Gastroesophageal sphincter (tissue), 4 donors: ENCODE measurements at regions not wholly inside any gene's neighbourhood (a gene's known extent, or its start where the extent isn't known, plus 50 kb on each side); places are given as distances from the start of the nearest gene placed in this dataset.

Experiments used
- ATAC-seq: fragments of 150-250 bp; one replicate; pipeline ENCODE4 v1.9.1; 2016; ENCODE audit warnings: mild to moderate bottlenecking, moderate library complexity
- H3K27ac ChIP-seq, 4 donors: fragments of 200-600 bp; sonication (generic) in 3 of 4; 1 replicate in 3 of 4; 2 replicates in 1 of 4; pipeline ENCODE4 v1.5.1; 2016 to 2019
- H3K27me3 ChIP-seq: fragments of 200-600 bp; sonication (generic); one replicate; pipeline ENCODE4 v1.5.1; 2019
- H3K36me3 ChIP-seq, 2 donors: fragments of 200-600 bp; sonication (generic); one replicate each; pipeline ENCODE4 v1.5.1; 2019; ENCODE audit warnings: control low read depth in 1 of 2
- H3K4me1 ChIP-seq, 3 donors: fragments of 200-600 bp; sonication (generic); 1 replicate in 2 of 3; 2 replicates in 1 of 3; pipeline ENCODE4 v1.5.1; 2016 to 2019; ENCODE audit warnings: control low read depth in 2 of 3
- H3K4me3 ChIP-seq, 2 donors: fragments of 200-600 bp; sonication (generic); one replicate each; pipeline ENCODE4 v1.5.1; 2019; ENCODE audit warnings: mild to moderate bottlenecking in 1 of 2, moderate library complexity in 1 of 2
- H3K9me3 ChIP-seq, 3 donors: fragments of 200-600 bp; sonication (generic); one replicate each; pipeline ENCODE4 v1.5.1; 2017 to 2019; ENCODE audit warnings: control low read depth in 2 of 3
- CTCF ChIP-seq, 4 experiments: fragments of 200-600 bp in 2 of 4; fragments of 450-650 bp in 2 of 4; sonication (generic) in 1 of 4; IDR thresholded peaks; one replicate each; pipeline ENCODE4 v1.5.1; 2017 to 2019; ENCODE audit warnings: antibody characterized with exemption in 4 of 4, mild to moderate bottlenecking in 2 of 4, moderate library complexity in 2 of 4
- EP300 ChIP-seq: sonication (generic); formaldehyde crosslinking; IDR thresholded peaks from one replicate; pipeline ENCODE4 v1.6.1; 2017; ENCODE audit warnings: antibody characterized with exemption, mild to moderate bottlenecking
- POLR2A ChIP-seq, 2 donors: fragments of 450-650 bp; IDR thresholded peaks; one replicate each; pipeline ENCODE4 v1.6.1; 2017; ENCODE audit warnings: antibody characterized with exemption in 2 of 2, mild to moderate bottlenecking in 2 of 2, moderate library complexity in 1 of 2
- POLR2AphosphoS5 ChIP-seq: sonication (generic); formaldehyde crosslinking; IDR thresholded peaks from one replicate; pipeline ENCODE4 v1.6.1; 2017; ENCODE audit warnings: antibody characterized with exemption
- WGBS, 2 donors: methylation state at CpG; one replicate each; pipeline ENCODE4 v1.1.5; 2018; ENCODE audit warnings: low coverage in 1 of 2; 5-methylcytosine and 5-hydroxymethylcytosine counted together

- Histone ChIP-seq H3K4me1 (no peaks in the 10 kb centered on the region), H3K27ac (no peak overlapping the region), H3K36me3 (no peaks in the 10 kb centered on the region), H3K27me3 (no peaks in the 10 kb centered on the region), H3K4me3 (no peak overlapping the region), H3K9me3 (no peaks in the 10 kb centered on the region)
- no peak for ATAC-seq
- no peak for TF ChIP-seq CTCF (IDR thresholded peaks at IDR 0.05)
- TF ChIP-seq POLR2AphosphoS5 = no peak
- TF ChIP-seq EP300 = no peak
- TF ChIP-seq POLR2A (IDR thresholded peaks at IDR 0.05) = no peak
- WGBS, 2 donors = no CpG with 5 or more reads among the region's 2 CpGs
Measured at GRCh38 chrX:139026406-139026805, 314.9 kb upstream of the FGF13 start.

- Histone ChIP-seq H3K36me3 (no peaks in the 10 kb centered on the region), H3K4me1 (no peaks in the 10 kb centered on the region), H3K4me3 (no peak overlapping the region), H3K27me3 (no peaks in the 10 kb centered on the region), H3K27ac (no peak overlapping the region), H3K9me3 (no peaks in the 10 kb centered on the region)
- ATAC-seq = no peak
- no peak for TF ChIP-seq EP300
- TF ChIP-seq POLR2A (IDR thresholded peaks at IDR 0.05) = no peak
- TF ChIP-seq CTCF (IDR thresholded peaks at IDR 0.05) = no peak
- TF ChIP-seq POLR2AphosphoS5 = no peak
Measured at GRCh38 chrX:139025816-139026215, 314.3 kb upstream of the FGF13 start.

GRCh38 chrX:139023531-139023930 is 312.0 kb upstream of the FGF13 start:
- TF ChIP-seq EP300 (no peak), CTCF (IDR thresholded peaks at IDR 0.05) (no peak), POLR2A (IDR thresholded peaks at IDR 0.05) (no peak), POLR2AphosphoS5 (no peak)
- H3K4me3 ChIP-seq = no peak overlapping the region
- H3K36me3 ChIP-seq = no peaks in the 10 kb centered on the region
- ATAC-seq = no peak
- H3K4me1 ChIP-seq = no peaks in the 10 kb centered on the region
- 54 to 78% methylated on average over 3 of the region's 3 CpGs for WGBS, 2 donors
- no peaks in the 10 kb centered on the region for H3K27me3 ChIP-seq
- no peak overlapping the region for H3K27ac ChIP-seq
- H3K9me3 ChIP-seq = no peaks in the 10 kb centered on the region

- no peak overlapping the region for H3K27ac ChIP-seq
- H3K4me1 ChIP-seq = no peaks in the 10 kb centered on the region
- WGBS, 2 donors = 44 to 49% methylated on average over 3 of the region's 3 CpGs
- TF ChIP-seq EP300 = no peak
- no peak for TF ChIP-seq POLR2AphosphoS5
- TF ChIP-seq POLR2A (IDR thresholded peaks at IDR 0.05) = no peak
- no peak for TF ChIP-seq CTCF (IDR thresholded peaks at IDR 0.05)
- no peak for ATAC-seq
- H3K9me3 ChIP-seq = no peaks in the 10 kb centered on the region
- H3K36me3 ChIP-seq = no peaks in the 10 kb centered on the region
- no peaks in the 10 kb centered on the region for H3K27me3 ChIP-seq
- H3K4me3 ChIP-seq = no peak overlapping the region
Measured at GRCh38 chrX:139020801-139021200, 309.3 kb upstream of the FGF13 start.

GRCh38 chrX:139018436-139018835 is 306.9 kb upstream of the FGF13 start:
- Histone ChIP-seq H3K4me1 (no peaks in the 10 kb centered on the region), H3K27ac (no peak overlapping the region), H3K36me3 (no peaks in the 10 kb centered on the region), H3K9me3 (no peaks in the 10 kb centered on the region), H3K4me3 (no peak overlapping the region), H3K27me3 (no peaks in the 10 kb centered on the region)
- ATAC-seq = no peak
- 87 to 89% methylated on average over 2 of the region's 2 CpGs for WGBS, 2 donors
- TF ChIP-seq POLR2A (IDR thresholded peaks at IDR 0.05) (no peak), CTCF (IDR thresholded peaks at IDR 0.05) (no peak), EP300 (no peak)
